GM23338 (cell line): ENCODE measurements at regions not wholly inside any gene's neighbourhood (a gene's known extent, or its start where the extent isn't known, plus 50 kb on each side); places are given as distances from the start of the nearest gene placed in this dataset.

ENCODE experiments used
- ATAC-seq: fragments of 200-7000 bp; cut with Tn5 transposase; 3 replicates; pipeline ENCODE4 v1.9.1; 2020
- DNase-seq: peaks from one replicate; pipeline ENCODE4 v3.0.0-alpha.2; 2015; ENCODE audit warnings: low spot score
- H2AFZ ChIP-seq: fragments of 200-600 bp; sonication (generic); 2 replicates; pipeline ENCODE4 v1.8.0; 2016; ENCODE audit warnings: antibody characterized with exemption, mild to moderate bottlenecking, moderate library complexity
- H3F3A ChIP-seq: fragments of 200-600 bp; sonication (generic); replicated peaks from 2 replicates; pipeline ENCODE4 v1.8.0; 2017; ENCODE audit warnings: antibody characterized with exemption, mixed run types, low read depth
- H3K27ac ChIP-seq: fragments of 200-600 bp; sonication (generic); 2 replicates; pipeline ENCODE4 v1.6.1; 2016; ENCODE audit warnings: low read depth
- H3K27me3 ChIP-seq: fragments of 200-600 bp; sonication (generic); 2 replicates; pipeline ENCODE4 v1.8.0; 2016; ENCODE audit warnings: mild to moderate bottlenecking, mixed run types, moderate library complexity; ENCODE audit not compliant: insufficient read depth
- H3K36me3 ChIP-seq: fragments of 200-600 bp; sonication (generic); 2 replicates; pipeline ENCODE4 v1.8.0; 2016; ENCODE audit warnings: mild to moderate bottlenecking; ENCODE audit not compliant: insufficient read depth
- H3K4me1 ChIP-seq: fragments of 200-600 bp; sonication (generic); 2 replicates; pipeline ENCODE4 v1.8.0; 2016; ENCODE audit warnings: mild to moderate bottlenecking, moderate library complexity; ENCODE audit not compliant: insufficient read depth
- H3K4me2 ChIP-seq: fragments of 200-600 bp; sonication (generic); 2 replicates; pipeline ENCODE4 v1.7.1; 2017; ENCODE audit warnings: mixed run types
- H3K4me3 ChIP-seq: fragments of 200-600 bp; sonication (generic); 2 replicates; pipeline ENCODE4 v1.6.1; 2016; ENCODE audit warnings: mixed run types
- H3K79me2 ChIP-seq: fragments of 200-600 bp; sonication (generic); replicated peaks from 2 replicates; pipeline ENCODE4 v1.8.0; 2017; ENCODE audit warnings: mild to moderate bottlenecking; ENCODE audit not compliant: insufficient read depth
- H3K9me2 ChIP-seq: fragments of 200-600 bp; sonication (generic); 2 replicates; pipeline ENCODE4 v1.8.0; 2017; ENCODE audit not compliant: insufficient read depth
- H4K20me1 ChIP-seq: fragments of 200-600 bp; sonication (generic); replicated peaks from 2 replicates; pipeline ENCODE4 v1.8.0; 2017; ENCODE audit warnings: mild to moderate bottlenecking; ENCODE audit not compliant: insufficient read depth
- H3K27ac Mint-ChIP-seq: 2 replicates; pipeline ENCODE4 v1.8.0; 2020; ENCODE audit warnings: inconsistent platforms, mild to moderate bottlenecking, moderate library complexity, mixed read lengths
- H3K27me3 Mint-ChIP-seq: 3 replicates; pipeline ENCODE4 v1.8.0; 2022; ENCODE audit warnings: low read depth, mild to moderate bottlenecking, moderate library complexity, mixed read lengths, inconsistent platforms; ENCODE audit not compliant: insufficient read depth, poor library complexity
- H3K36me3 Mint-ChIP-seq: 3 replicates; pipeline ENCODE4 v1.8.0; 2021; ENCODE audit warnings: low read depth, mild to moderate bottlenecking, inconsistent platforms, moderate library complexity, mixed read lengths
- H3K4me1 Mint-ChIP-seq: 3 replicates; pipeline ENCODE4 v1.8.0; 2020; ENCODE audit warnings: mild to moderate bottlenecking, inconsistent platforms, mixed read lengths
- H3K4me3 Mint-ChIP-seq: 3 replicates; pipeline ENCODE4 v1.8.0; 2021; ENCODE audit warnings: moderate library complexity, mild to moderate bottlenecking, inconsistent platforms, mixed read lengths
- H3K9me3 Mint-ChIP-seq: 3 replicates; pipeline ENCODE4 v1.8.0; 2020; ENCODE audit warnings: moderate library complexity, mild to moderate bottlenecking, inconsistent platforms, mixed read lengths
- CREB1 ChIP-seq: fragments of 250-450 bp; sonication (Bioruptor Pico); IDR thresholded peaks from 2 replicates; pipeline ENCODE4 v1.5.0; 2020; ENCODE audit warnings: low read depth, mild to moderate bottlenecking, moderate library complexity
- EZH2 ChIP-seq: fragments of 200-600 bp; sonication (generic); IDR thresholded peaks from one replicate; pipeline ENCODE4 v1.8.0; 2017; ENCODE audit warnings: antibody characterized with exemption, mild to moderate bottlenecking, low read depth; ENCODE audit not compliant: unreplicated experiment
- EZH2phosphoT487 ChIP-seq: fragments of 200-600 bp; sonication (generic); IDR thresholded peaks from one replicate; pipeline ENCODE4 v1.8.1; 2018; ENCODE audit warnings: antibody characterized with exemption; ENCODE audit not compliant: unreplicated experiment
- JUNB ChIP-seq: IDR thresholded peaks from one replicate; pipeline ENCODE4 v1.6.1; 2016; ENCODE audit warnings: antibody characterized with exemption; ENCODE audit not compliant: unreplicated experiment
- NANOG ChIP-seq: IDR thresholded peaks from 2 replicates; pipeline ENCODE4 v1.6.1; 2016; ENCODE audit warnings: antibody characterized with exemption, borderline replicate concordance
- POLR2AphosphoS5 ChIP-seq: IDR thresholded peaks from 2 replicates; pipeline ENCODE4 v1.6.1; 2016; ENCODE audit warnings: antibody characterized with exemption, low read depth
- STAT1 ChIP-seq: IDR thresholded peaks from one replicate; pipeline ENCODE4 v1.6.1; 2016; ENCODE audit warnings: antibody characterized with exemption; ENCODE audit not compliant: unreplicated experiment
- ZNF114 ChIP-seq: fragments of 250-450 bp; sonication (Bioruptor Pico); IDR thresholded peaks from 2 replicates; pipeline ENCODE4 v1.5.0; 2020; ENCODE audit warnings: mild to moderate bottlenecking, moderate library complexity
- ZNF331 ChIP-seq: fragments of 250-450 bp; sonication (Bioruptor Pico); IDR thresholded peaks from 2 replicates; pipeline ENCODE4 v1.5.0; 2020; ENCODE audit warnings: low read depth, mild to moderate bottlenecking, moderate library complexity
- TF ChIP-seq, protein P1 (sequence below): fragments of 250-450 bp; sonication (Bioruptor Pico); IDR thresholded peaks from 2 replicates; pipeline ENCODE4 v1.5.0; 2020; ENCODE audit warnings: mild to moderate bottlenecking, moderate library complexity

GRCh38 chr1:244191581-244191980 is 140.5 kb downstream of the ZBTB18 start (continued):
- TF ChIP-seq, protein P1, sequence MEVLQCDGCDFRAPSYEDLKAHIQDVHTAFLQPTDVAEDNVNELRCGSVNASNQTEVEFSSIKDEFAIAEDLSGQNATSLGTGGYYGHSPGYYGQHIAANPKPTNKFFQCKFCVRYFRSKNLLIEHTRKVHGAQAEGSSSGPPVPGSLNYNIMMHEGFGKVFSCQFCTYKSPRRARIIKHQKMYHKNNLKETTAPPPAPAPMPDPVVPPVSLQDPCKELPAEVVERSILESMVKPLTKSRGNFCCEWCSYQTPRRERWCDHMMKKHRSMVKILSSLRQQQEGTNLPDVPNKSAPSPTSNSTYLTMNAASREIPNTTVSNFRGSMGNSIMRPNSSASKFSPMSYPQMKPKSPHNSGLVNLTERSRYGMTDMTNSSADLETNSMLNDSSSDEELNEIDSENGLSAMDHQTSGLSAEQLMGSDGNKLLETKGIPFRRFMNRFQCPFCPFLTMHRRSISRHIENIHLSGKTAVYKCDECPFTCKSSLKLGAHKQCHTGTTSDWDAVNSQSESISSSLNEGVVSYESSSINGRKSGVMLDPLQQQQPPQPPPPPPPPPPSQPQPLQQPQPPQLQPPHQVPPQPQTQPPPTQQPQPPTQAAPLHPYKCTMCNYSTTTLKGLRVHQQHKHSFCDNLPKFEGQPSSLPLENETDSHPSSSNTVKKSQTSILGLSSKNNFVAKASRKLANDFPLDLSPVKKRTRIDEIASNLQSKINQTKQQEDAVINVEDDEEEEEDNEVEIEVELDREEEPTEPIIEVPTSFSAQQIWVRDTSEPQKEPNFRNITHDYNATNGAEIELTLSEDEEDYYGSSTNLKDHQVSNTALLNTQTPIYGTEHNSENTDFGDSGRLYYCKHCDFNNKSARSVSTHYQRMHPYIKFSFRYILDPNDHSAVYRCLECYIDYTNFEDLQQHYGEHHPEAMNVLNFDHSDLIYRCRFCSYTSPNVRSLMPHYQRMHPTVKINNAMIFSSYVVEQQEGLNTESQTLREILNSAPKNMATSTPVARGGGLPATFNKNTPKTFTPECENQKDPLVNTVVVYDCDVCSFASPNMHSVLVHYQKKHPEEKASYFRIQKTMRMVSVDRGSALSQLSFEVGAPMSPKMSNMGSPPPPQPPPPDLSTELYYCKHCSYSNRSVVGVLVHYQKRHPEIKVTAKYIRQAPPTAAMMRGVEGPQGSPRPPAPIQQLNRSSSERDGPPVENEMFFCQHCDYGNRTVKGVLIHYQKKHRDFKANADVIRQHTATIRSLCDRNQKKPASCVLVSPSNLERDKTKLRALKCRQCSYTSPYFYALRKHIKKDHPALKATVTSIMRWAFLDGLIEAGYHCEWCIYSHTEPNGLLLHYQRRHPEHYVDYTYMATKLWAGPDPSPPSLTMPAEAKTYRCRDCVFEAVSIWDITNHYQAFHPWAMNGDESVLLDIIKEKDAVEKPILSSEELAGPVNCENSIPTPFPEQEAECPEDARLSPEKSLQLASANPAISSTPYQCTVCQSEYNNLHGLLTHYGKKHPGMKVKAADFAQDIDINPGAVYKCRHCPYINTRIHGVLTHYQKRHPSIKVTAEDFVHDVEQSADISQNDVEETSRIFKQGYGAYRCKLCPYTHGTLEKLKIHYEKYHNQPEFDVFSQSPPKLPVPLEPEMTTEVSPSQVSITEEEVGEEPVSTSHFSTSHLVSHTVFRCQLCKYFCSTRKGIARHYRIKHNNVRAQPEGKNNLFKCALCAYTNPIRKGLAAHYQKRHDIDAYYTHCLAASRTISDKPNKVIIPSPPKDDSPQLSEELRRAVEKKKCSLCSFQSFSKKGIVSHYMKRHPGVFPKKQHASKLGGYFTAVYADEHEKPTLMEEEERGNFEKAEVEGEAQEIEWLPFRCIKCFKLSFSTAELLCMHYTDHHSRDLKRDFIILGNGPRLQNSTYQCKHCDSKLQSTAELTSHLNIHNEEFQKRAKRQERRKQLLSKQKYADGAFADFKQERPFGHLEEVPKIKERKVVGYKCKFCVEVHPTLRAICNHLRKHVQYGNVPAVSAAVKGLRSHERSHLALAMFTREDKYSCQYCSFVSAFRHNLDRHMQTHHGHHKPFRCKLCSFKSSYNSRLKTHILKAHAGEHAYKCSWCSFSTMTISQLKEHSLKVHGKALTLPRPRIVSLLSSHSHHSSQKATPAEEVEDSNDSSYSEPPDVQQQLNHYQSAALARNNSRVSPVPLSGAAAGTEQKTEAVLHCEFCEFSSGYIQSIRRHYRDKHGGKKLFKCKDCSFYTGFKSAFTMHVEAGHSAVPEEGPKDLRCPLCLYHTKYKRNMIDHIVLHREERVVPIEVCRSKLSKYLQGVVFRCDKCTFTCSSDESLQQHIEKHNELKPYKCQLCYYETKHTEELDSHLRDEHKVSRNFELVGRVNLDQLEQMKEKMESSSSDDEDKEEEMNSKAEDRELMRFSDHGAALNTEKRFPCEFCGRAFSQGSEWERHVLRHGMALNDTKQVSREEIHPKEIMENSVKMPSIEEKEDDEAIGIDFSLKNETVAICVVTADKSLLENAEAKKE (CRISPR knock-in tag) = no peak
- TF ChIP-seq ZNF114 (CRISPR knock-in tag) (no peak), NANOG (no peak), ZNF331 (CRISPR knock-in tag) (no peak), EZH2 (no peak)

DNA sequence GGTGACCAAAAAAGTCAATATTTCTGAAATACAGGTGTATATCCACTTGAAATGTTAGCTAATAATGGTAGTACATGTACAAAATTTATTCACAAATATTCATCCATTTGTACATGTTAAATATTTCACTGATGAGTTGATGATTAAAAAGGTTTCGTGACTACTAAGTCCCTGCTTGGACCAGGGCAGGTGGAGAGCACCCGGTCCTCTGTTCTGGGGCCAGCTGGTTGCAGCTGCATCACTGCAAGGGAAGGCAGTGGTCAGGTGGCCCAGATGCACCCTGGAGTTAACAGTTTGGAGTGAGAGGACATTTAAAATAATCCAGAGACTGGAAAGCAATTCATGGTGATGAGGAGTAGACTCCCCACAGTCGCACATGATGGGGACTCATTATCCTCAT is 141.2 kb downstream of the ZBTB18 start:
- Mint-ChIP-seq H3K36me3 (no peaks in the 10 kb centered on the region), H3K4me1 (peaks cover 7% of the 10 kb centered on the region), H3K4me3 (no peak overlapping the region), H3K27me3 (peaks cover 2% of the 10 kb centered on the region), H3K27ac (no peak overlapping the region), H3K9me3 (0 out of 3 replicates have a peak, but pooled peaks cover 6% of the 10 kb centered on the region)
- no peak for ATAC-seq
- H3K4me1 ChIP-seq = no peaks in the 10 kb centered on the region
- no peaks in the 10 kb centered on the region for H4K20me1 ChIP-seq
- no peak overlapping the region for H3K4me2 ChIP-seq
- no peaks in the 10 kb centered on the region for H3K27me3 ChIP-seq
- no peaks in the 10 kb centered on the region; the same call in 1 of the 2 replicates for H3K36me3 ChIP-seq
- no peak overlapping the region for H3K4me3 ChIP-seq
- H3F3A ChIP-seq = no peaks in the 10 kb centered on the region
- no peak overlapping the region for H2AFZ ChIP-seq
- DNase-seq = no peak
- no peak overlapping the region for H3K27ac ChIP-seq
- peaks cover 8% of the 10 kb centered on the region; the same call in 1 of the 2 replicates for H3K9me2 ChIP-seq
- no peaks in the 10 kb centered on the region for H3K79me2 ChIP-seq
- TF ChIP-seq JUNB (no peak), POLR2AphosphoS5 (no peak), STAT1 (no peak), CREB1 (CRISPR knock-in tag) (no peak), ZNF331 (CRISPR knock-in tag) (no peak), EZH2phosphoT487 (no peak), ZNF114 (CRISPR knock-in tag) (no peak)
- TF ChIP-seq, protein P1 (CRISPR knock-in tag) = no peak
